ENCODE measurements at regions not wholly inside any gene's neighbourhood (a gene's known extent, or its start where the extent isn't known, plus 50 kb on each side); places are given as distances from the start of the nearest gene placed in this dataset.

DNA sequence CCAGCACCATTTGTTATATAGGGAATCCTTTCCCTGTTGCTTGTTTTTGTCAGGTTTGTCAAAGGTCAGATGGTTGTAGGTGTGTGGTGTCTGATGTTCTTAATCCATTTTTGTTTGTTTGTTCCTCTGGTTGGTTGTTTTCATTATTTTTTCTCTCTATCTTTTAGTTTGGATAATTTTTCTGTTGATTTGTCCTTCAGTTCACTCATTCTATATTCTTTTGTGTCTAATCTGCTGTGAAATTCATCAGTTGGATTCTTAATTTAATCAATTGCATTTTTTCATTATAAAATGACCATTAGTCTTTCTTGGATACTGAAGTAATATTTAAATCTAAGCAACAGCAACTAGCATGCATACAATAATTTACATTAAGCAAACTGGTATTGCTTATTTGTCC lies 206.7 kb upstream of the TRIB2 start:
- no peak overlapping the region for H3K27ac ChIP-seq
- H3K27me3 ChIP-seq = no peaks in the 10 kb centered on the region
- no peaks in the 10 kb centered on the region for H3K9me3 ChIP-seq
- ATAC-seq = no peak
- H3K4me1 ChIP-seq = peaks cover 0 to 11% of the 10 kb centered on the region in 2 donors
- TF ChIP-seq CTCF (IDR thresholded peaks at IDR 0.05) = no peak
- no peak for DNase-seq
- intact Hi-C loops (cut with DNase I) = no loop called here
- no peaks in the 10 kb centered on the region for H3K36me3 ChIP-seq
- H3K4me3 ChIP-seq = no peak overlapping the region

GRCh38 chr2:12513339-12513738 lies 203.4 kb upstream of the TRIB2 start:
- intact Hi-C loops (cut with DNase I) = no loop called here
- DNase-seq (no peak), ATAC-seq (no peak)
- Histone ChIP-seq H3K4me3 (no peak overlapping the region), H3K36me3 (no peaks in the 10 kb centered on the region), H3K9me3 (no peaks in the 10 kb centered on the region), H3K27ac (no peak overlapping the region), H3K4me1 (no peaks in the 10 kb centered on the region), H3K27me3 (no peaks in the 10 kb centered on the region)
- TF ChIP-seq CTCF (IDR thresholded peaks at IDR 0.05) = no peak

DNA sequence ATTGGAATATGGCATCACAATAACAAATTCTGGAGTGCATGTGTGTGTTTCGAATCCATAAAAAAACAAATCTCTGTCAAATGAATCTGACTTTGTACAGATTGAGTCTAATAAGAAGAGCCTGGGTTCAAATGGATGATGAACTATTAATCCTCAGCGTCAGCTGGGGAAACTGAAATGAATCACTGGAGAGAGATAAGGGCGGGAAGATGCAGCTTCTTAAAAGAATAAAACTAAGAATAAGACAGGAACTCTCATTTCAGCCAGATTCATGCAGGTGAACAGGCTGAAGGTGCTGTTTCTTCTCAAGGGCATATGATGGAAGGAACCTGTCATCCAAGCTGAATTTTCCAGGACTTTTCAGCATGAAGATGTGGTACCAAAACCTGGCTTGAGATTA lies 202.6 kb upstream of the TRIB2 start:
- ATAC-seq (no peak), DNase-seq (no peak)
- Histone ChIP-seq H3K27ac (no peak overlapping the region), H3K9me3 (no peaks in the 10 kb centered on the region), H3K4me1 (no peaks in the 10 kb centered on the region), H3K4me3 (no peak overlapping the region), H3K36me3 (no peaks in the 10 kb centered on the region), H3K27me3 (no peaks in the 10 kb centered on the region)
- TF ChIP-seq CTCF (IDR thresholded peaks at IDR 0.05) = no peak
- intact Hi-C loops (cut with DNase I) = no loop called here

DNA sequence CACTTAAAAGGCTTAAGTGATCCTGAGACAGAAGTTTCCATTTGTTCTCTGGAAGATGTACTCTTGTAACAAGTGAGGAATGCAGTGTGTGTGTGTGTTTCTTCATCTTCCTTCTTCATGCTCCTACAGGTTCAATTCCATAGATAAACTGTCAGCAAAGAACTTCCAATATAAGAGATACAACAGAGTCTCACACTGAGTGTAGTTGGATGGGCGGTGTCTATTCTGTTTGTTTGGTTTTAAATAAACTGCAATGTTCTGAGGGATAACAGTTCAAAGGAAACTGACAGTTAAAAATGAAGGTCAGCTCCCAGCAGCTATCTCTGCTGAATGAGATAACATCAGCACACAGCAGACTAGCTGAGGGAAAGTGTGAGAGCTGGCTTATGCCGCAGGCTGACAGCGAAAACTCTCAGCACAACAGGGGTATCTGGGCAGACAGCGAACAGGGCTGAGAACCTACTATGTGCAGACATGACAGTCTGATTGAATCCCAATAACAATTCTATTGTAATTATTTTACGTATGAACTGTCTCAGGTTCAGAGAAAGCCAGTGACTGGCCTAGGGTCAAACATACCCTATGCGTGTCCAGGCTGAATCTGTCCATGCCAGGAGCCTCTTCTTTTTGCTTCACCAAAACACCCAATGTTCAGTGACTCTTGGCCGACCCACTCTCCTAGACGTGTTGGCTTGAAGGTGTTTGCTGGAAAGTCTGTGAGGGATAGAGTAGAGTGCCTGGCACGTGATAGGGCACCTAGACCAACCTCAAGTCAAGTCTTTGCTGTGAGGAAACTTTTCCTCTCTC lies 201.9 kb upstream of the TRIB2 start:
- H3K9me3 ChIP-seq = no peaks in the 10 kb centered on the region
- no peaks in the 10 kb centered on the region for H3K4me1 ChIP-seq
- intact Hi-C loops (cut with DNase I) = no loop called here
- no peak for TF ChIP-seq CTCF (IDR thresholded peaks at IDR 0.05)
- H3K4me3 ChIP-seq = no peak overlapping the region
- no peak for DNase-seq
- no peak overlapping the region for H3K27ac ChIP-seq
- ATAC-seq = no peak
- H3K27me3 ChIP-seq = no peaks in the 10 kb centered on the region
- no peaks in the 10 kb centered on the region for H3K36me3 ChIP-seq

- no peaks in the 10 kb centered on the region for H3K27me3 ChIP-seq
- no peaks in the 10 kb centered on the region for H3K4me1 ChIP-seq
- H3K9me3 ChIP-seq = no peaks in the 10 kb centered on the region
- TF ChIP-seq CTCF (IDR thresholded peaks at IDR 0.05) = no peak
- no peaks in the 10 kb centered on the region for H3K36me3 ChIP-seq
- no peak overlapping the region for H3K27ac ChIP-seq
- no peak for DNase-seq
- intact Hi-C loops (cut with DNase I) = no loop called here
- H3K4me3 ChIP-seq = no peak overlapping the region
- ATAC-seq = no peak
Observed at GRCh38 chr2:12515871-12516270, 200.9 kb upstream of the TRIB2 start.

All from left lung (tissue), 4 donors.